LNCAP (cell line): ENCODE measurements at regions not wholly inside any gene's neighbourhood (a gene's known extent, or its start where the extent isn't known, plus 50 kb on each side); places are given as distances from the start of the nearest gene placed in this dataset.

Experiments used
- CTCF ChIP-seq: fragments of 450-650 bp; IDR thresholded peaks from 2 replicates; pipeline ENCODE4 v1.5.1; 2017; ENCODE audit warnings: mild to moderate bottlenecking

GRCh38 chr2:117108741-117109267 lies 705.7 kb upstream of the DDX18 start:
- no peak for TF ChIP-seq CTCF

DNA sequence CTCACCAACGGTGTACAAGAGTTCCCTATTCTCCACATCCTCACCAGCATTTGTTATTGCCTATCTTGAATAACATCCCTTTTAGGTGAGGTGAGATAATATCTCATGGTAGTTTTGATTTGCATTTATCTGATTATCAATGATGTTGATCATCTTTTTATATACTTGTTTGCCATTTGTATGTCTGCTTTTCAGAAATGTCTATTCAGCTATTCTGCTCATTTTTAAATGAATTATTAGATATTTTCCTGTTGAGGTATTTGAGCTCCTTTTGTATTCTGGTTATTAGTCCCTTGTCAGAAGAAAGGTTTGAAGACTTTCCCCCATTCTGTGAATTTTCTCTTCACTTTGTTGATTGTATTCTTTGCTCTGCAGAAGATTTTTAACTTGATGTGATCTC lies 695.5 kb upstream of the DDX18 start:
- TF ChIP-seq CTCF: no peak

- TF ChIP-seq CTCF: no peak
These were observed 691.1 kb upstream of the DDX18 start for GRCh38 chr2:117123362-117123761.

GRCh38 chr2:117126656-117127055 lies 687.8 kb upstream of the DDX18 start:
- TF ChIP-seq CTCF: no peak

GRCh38 chr2:117127680-117128079 lies 686.8 kb upstream of the DDX18 start:
- TF ChIP-seq CTCF: no peak

GRCh38 chr2:117128461-117128860 lies 686.0 kb upstream of the DDX18 start:
- no peak for TF ChIP-seq CTCF

GRCh38 chr2:117137371-117137770 lies 677.1 kb upstream of the DDX18 start:
- TF ChIP-seq CTCF: no peak
